ENCODE measurements at regions not wholly inside any gene's neighbourhood (a gene's known extent, or its start where the extent isn't known, plus 50 kb on each side); places are given as distances from the start of the nearest gene placed in this dataset.

DNA sequence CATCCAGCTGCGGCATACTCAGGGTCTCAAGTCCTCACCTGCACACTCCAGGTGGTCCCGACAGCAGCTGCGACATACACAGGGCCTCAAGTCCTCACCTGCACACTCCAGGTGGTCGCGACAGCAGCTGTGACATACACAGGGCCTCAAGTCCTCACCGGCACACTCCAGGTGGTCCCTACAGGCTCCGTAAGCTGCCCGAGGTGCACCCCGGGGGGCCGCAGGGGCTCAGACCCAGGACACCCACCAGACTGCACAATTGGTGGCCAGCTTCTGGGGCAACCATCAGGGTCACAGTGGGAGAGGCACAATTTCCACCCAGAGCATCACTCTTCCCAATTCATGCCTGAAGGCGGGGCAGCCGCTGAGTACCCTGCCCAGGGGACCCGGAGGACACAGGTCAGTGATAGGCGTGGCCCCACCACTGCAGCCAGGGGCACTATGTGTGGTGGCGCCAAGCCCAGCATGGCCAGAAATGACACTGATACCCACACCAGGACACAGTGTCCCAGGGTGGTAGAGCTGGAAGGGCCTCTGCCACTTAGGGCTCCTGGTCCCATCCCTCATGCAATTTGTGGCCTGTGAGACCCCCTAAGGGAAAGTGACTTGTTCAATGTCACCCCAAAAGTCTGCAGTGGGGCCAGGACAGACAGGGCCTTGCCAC is 57.5 kb upstream of the ZNF469 start:
- no peak overlapping the region for H3K4me3 ChIP-seq (replicated peaks in 1 of 3; ENCODE audit: insufficient read depth in 1 of 3, low read depth in 1 of 3, low read length in 3 of 3)
- H3K79me2 ChIP-seq (ENCODE audit: control insufficient read depth, insufficient read depth, low read length) = no peaks in the 10 kb centered on the region
- no peaks in the 10 kb centered on the region for H3K9me3 ChIP-seq (replicated peaks; ENCODE audit: control insufficient read depth, insufficient read depth, low read length)
- TF ChIP-seq JUN (IDR thresholded peaks at IDR 0.05; ENCODE audit: borderline replicate concordance, insufficient read depth, insufficient read length, low read depth) (no peak), POLR2A (IDR thresholded peaks at IDR 0.05; ENCODE audit: low read depth, low read length) (no peak), GATA2 (IDR thresholded peaks at IDR 0.05; ENCODE audit: insufficient read depth, insufficient read length, low read depth, low read length) (no peak), POLR2AphosphoS5 (IDR thresholded peaks at IDR 0.05; ENCODE audit: insufficient read depth, low read depth, low read length) (no peak), EZH2 (IDR thresholded peaks at IDR 0.05; ENCODE audit: borderline replicate concordance, low read depth, low read length, severe bottlenecking) (no peak)
- TF ChIP-seq, protein P1, sequence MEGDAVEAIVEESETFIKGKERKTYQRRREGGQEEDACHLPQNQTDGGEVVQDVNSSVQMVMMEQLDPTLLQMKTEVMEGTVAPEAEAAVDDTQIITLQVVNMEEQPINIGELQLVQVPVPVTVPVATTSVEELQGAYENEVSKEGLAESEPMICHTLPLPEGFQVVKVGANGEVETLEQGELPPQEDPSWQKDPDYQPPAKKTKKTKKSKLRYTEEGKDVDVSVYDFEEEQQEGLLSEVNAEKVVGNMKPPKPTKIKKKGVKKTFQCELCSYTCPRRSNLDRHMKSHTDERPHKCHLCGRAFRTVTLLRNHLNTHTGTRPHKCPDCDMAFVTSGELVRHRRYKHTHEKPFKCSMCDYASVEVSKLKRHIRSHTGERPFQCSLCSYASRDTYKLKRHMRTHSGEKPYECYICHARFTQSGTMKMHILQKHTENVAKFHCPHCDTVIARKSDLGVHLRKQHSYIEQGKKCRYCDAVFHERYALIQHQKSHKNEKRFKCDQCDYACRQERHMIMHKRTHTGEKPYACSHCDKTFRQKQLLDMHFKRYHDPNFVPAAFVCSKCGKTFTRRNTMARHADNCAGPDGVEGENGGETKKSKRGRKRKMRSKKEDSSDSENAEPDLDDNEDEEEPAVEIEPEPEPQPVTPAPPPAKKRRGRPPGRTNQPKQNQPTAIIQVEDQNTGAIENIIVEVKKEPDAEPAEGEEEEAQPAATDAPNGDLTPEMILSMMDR (IDR thresholded peaks at IDR 0.05; ENCODE audit: extremely low read depth in 1 of 2, insufficient read depth in 1 of 2, low read depth in 1 of 2, low read length in 2 of 2) = no peak
- CTCF ChIA-PET = no interaction called here
- FAIRE-seq (no peak), DNase-seq (ENCODE audit: low read depth, low spot score) (no peak)
- POLR2A ChIA-PET = no interaction called here
- no peak overlapping the region for H3K9ac ChIP-seq (replicated peaks; ENCODE audit: extremely low read depth, insufficient read depth, low read length)
- intact Hi-C loops (cut with micrococcal nuclease) (no loop called here), dilution Hi-C loops (cut with MboI; ENCODE audit: extremely low pct_ligation_motif_present, low sequenced_read_pairs) (no loop called here)
- no peaks in the 10 kb centered on the region for H3K4me1 ChIP-seq (ENCODE audit: control insufficient read depth, extremely low read depth, insufficient read depth, low read length)
- no peak overlapping the region for H3K4me2 ChIP-seq (ENCODE audit: insufficient read depth, low read length)
- no TSS peak for BruUV-seq (replicated peaks)
- H3K27me3 ChIP-seq (ENCODE audit: control insufficient read depth in 2 of 2, insufficient read depth in 2 of 2, low read length in 2 of 2) = no peaks in the 10 kb centered on the region
- no peaks in the 10 kb centered on the region for H4K20me1 ChIP-seq (replicated peaks; ENCODE audit: control insufficient read depth, extremely low read depth, insufficient read depth, low read length)
- H3K27ac ChIP-seq (ENCODE audit: insufficient read depth, low read depth, low read length) = no peak overlapping the region
- H2AFZ ChIP-seq (ENCODE audit: low read depth, low read length) = no peak overlapping the region
- H3K9me1 ChIP-seq (replicated peaks; ENCODE audit: control insufficient read depth, extremely low read depth, insufficient read depth, low read length) = no peaks in the 10 kb centered on the region
- no peaks in the 10 kb centered on the region for H3K36me3 ChIP-seq (ENCODE audit: control insufficient read depth in 2 of 2, extremely low read depth in 1 of 2, insufficient read depth in 2 of 2, low read length in 2 of 2)

DNA sequence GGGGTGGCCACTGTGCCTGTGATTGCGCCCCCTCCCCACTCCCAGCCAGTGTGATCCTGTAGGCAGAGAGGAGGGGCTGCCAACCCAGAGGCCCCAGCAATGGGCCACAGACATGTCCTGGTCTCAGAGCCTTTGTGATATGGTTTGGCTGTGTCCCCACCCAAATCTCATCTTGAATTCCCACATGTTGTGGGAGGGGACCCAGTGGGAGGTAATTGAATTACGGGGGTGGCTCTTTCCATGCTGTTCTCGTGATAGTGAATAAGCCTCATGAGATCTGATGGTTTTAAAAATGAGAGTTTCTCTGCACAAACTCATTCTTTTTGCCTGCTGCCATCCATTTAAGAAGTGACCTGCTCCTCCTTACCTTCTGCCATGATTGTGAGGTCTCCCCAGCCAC is 56.8 kb upstream of the ZNF469 start:
- Histone ChIP-seq H3K9me1 (replicated peaks; ENCODE audit: control insufficient read depth, extremely low read depth, insufficient read depth, low read length) (no peaks in the 10 kb centered on the region), H3K9ac (replicated peaks; ENCODE audit: extremely low read depth, insufficient read depth, low read length) (no peak overlapping the region), H2AFZ (ENCODE audit: low read depth, low read length) (no peak overlapping the region), H3K4me3 (replicated peaks in 1 of 3; ENCODE audit: insufficient read depth in 1 of 3, low read depth in 1 of 3, low read length in 3 of 3) (no peak overlapping the region), H3K79me2 (ENCODE audit: control insufficient read depth, insufficient read depth, low read length) (no peaks in the 10 kb centered on the region), H3K27me3 (ENCODE audit: control insufficient read depth in 2 of 2, insufficient read depth in 2 of 2, low read length in 2 of 2) (no peaks in the 10 kb centered on the region), H3K9me3 (replicated peaks; ENCODE audit: control insufficient read depth, insufficient read depth, low read length) (no peaks in the 10 kb centered on the region), H3K36me3 (ENCODE audit: control insufficient read depth in 2 of 2, extremely low read depth in 1 of 2, insufficient read depth in 2 of 2, low read length in 2 of 2) (no peaks in the 10 kb centered on the region), H3K4me2 (ENCODE audit: insufficient read depth, low read length) (no peak overlapping the region), H3K27ac (ENCODE audit: insufficient read depth, low read depth, low read length) (no peak overlapping the region), H4K20me1 (replicated peaks; ENCODE audit: control insufficient read depth, extremely low read depth, insufficient read depth, low read length) (no peaks in the 10 kb centered on the region), H3K4me1 (ENCODE audit: control insufficient read depth, extremely low read depth, insufficient read depth, low read length) (no peaks in the 10 kb centered on the region)
- TF ChIP-seq, protein P1 (IDR thresholded peaks at IDR 0.05; ENCODE audit: extremely low read depth in 1 of 2, insufficient read depth in 1 of 2, low read depth in 1 of 2, low read length in 2 of 2) = no peak
- TF ChIP-seq EZH2 (IDR thresholded peaks at IDR 0.05; ENCODE audit: borderline replicate concordance, low read depth, low read length, severe bottlenecking) (no peak), POLR2AphosphoS5 (IDR thresholded peaks at IDR 0.05; ENCODE audit: insufficient read depth, low read depth, low read length) (no peak), JUN (IDR thresholded peaks at IDR 0.05; ENCODE audit: borderline replicate concordance, insufficient read depth, insufficient read length, low read depth) (no peak)
- BruUV-seq (replicated peaks) = no TSS peak
- DNase-seq (ENCODE audit: low read depth, low spot score) = no peak
- no peak for FAIRE-seq
- intact Hi-C loops (cut with micrococcal nuclease) = no loop called here
- dilution Hi-C loops (cut with MboI; ENCODE audit: extremely low pct_ligation_motif_present, low sequenced_read_pairs) = no loop called here
- POLR2A ChIA-PET = no interaction called here
- CTCF ChIA-PET = no interaction called here
